WTC11 (cell line): ENCODE measurements at regions not wholly inside any gene's neighbourhood (a gene's known extent, or its start where the extent isn't known, plus 50 kb on each side); places are given as distances from the start of the nearest gene placed in this dataset.
A peak's percentile ranks its signal among the peaks of the same experiment; 100 is the strongest.

Experiments
- ATAC-seq: fragments of 200-7000 bp; cut with Tn5 transposase; 2 replicates; pipeline ENCODE4 v1.10.0; 2021; ENCODE audit warnings: mild to moderate bottlenecking, moderate library complexity
- CTCF ChIA-PET: fragments of 300-600 bp; sonication (Branson Sonifier 250); formaldehyde crosslinking; loops from one replicate; lab custom pipeline; 2021; ENCODE audit warnings: antibody characterized with exemption; lab: Charles Lee
- POLR2A ChIA-PET: fragments of 350-600 bp; sonication (Branson Sonifier 250); formaldehyde crosslinking; loops from one replicate; lab custom pipeline; 2021; ENCODE audit warnings: antibody characterized with exemption; lab: Charles Lee
- DNase-seq: peaks from one replicate; pipeline ENCODE4 v3.0.0; 2021; ENCODE audit warnings: low spot score
- H3K27ac Mint-ChIP-seq: 2 replicates; pipeline ENCODE4 v1.8.0; 2021; ENCODE audit warnings: mixed read lengths
- H3K27me3 Mint-ChIP-seq: 2 replicates; pipeline ENCODE4 v1.8.0; 2021; ENCODE audit warnings: low read depth, mild to moderate bottlenecking, moderate library complexity, mixed read lengths
- H3K36me3 Mint-ChIP-seq: 2 replicates; pipeline ENCODE4 v1.8.0; 2021; ENCODE audit warnings: mixed read lengths
- H3K4me1 Mint-ChIP-seq: 2 replicates; pipeline ENCODE4 v1.8.0; 2022; ENCODE audit warnings: mixed read lengths
- H3K4me3 Mint-ChIP-seq: 2 replicates; pipeline ENCODE4 v1.8.0; 2021; ENCODE audit warnings: mild to moderate bottlenecking, moderate library complexity, mixed read lengths
- H3K9me3 Mint-ChIP-seq: 2 replicates; pipeline ENCODE4 v1.8.0; 2021; ENCODE audit warnings: mixed read lengths
- CREM ChIP-seq: sonication (generic); formaldehyde crosslinking; IDR thresholded peaks from 2 replicates; pipeline ENCODE4 v1.8.1; 2022; ENCODE audit warnings: mild to moderate bottlenecking, missing genetic modification reagents, moderate library complexity
- ELF4 ChIP-seq: sonication (generic); formaldehyde crosslinking; IDR thresholded peaks from 2 replicates; pipeline ENCODE4 v1.8.1; 2022; ENCODE audit warnings: low read depth, mild to moderate bottlenecking, moderate library complexity, missing genetic modification reagents
- GRHL2 ChIP-seq: fragments of 250-450 bp; sonication (Bioruptor Pico); IDR thresholded peaks from 2 replicates; pipeline ENCODE4 v1.8.0; 2022; ENCODE audit warnings: mild to moderate bottlenecking, moderate library complexity; ENCODE audit not compliant: insufficient replicate concordance, severe bottlenecking
- GTF2I ChIP-seq: fragments of 250-450 bp; sonication (Bioruptor Pico); conservative IDR thresholded peaks from 2 replicates; pipeline ENCODE4 v1.4.0; 2021; ENCODE audit warnings: mild to moderate bottlenecking
- JUN ChIP-seq: sonication (generic); formaldehyde crosslinking; IDR thresholded peaks from 2 replicates; pipeline ENCODE4 v1.8.0; 2023; ENCODE audit warnings: mild to moderate bottlenecking, missing genetic modification reagents
- KAT7 ChIP-seq: sonication (generic); formaldehyde crosslinking; IDR thresholded peaks from 2 replicates; pipeline ENCODE4 v1.8.1; 2023; ENCODE audit warnings: missing genetic modification reagents, mild to moderate bottlenecking, borderline replicate concordance
- MYBL2 ChIP-seq: sonication (generic); formaldehyde crosslinking; IDR thresholded peaks from 2 replicates; pipeline ENCODE4 v1.8.1; 2023; ENCODE audit warnings: mild to moderate bottlenecking, moderate library complexity, missing genetic modification reagents
- NFYB ChIP-seq: sonication (generic); formaldehyde crosslinking; conservative IDR thresholded peaks from 2 replicates; pipeline ENCODE4 v1.8.0; 2022; ENCODE audit warnings: low read depth, missing genetic modification reagents
- SP1 ChIP-seq: sonication (generic); formaldehyde crosslinking; conservative IDR thresholded peaks from 2 replicates; pipeline ENCODE4 v1.8.1; 2022; ENCODE audit warnings: missing genetic modification reagents
- ZNF423 ChIP-seq: fragments of 250-450 bp; sonication (Bioruptor Pico); IDR thresholded peaks from 2 replicates; pipeline ENCODE4 v2.1.2; 2022; ENCODE audit warnings: mild to moderate bottlenecking, moderate library complexity
- TF ChIP-seq, protein P1 (sequence below): fragments of 200-600 bp; IDR thresholded peaks from 2 replicates; pipeline ENCODE4 v1.8.0; 2022; ENCODE audit warnings: antibody characterized with exemption
- TF ChIP-seq, protein P2 (sequence below): sonication (generic); formaldehyde crosslinking; IDR thresholded peaks from 2 replicates; pipeline ENCODE4 v1.8.0; 2022; ENCODE audit warnings: mild to moderate bottlenecking, missing genetic modification reagents
- TF ChIP-seq, protein P3 (sequence below): sonication (generic); formaldehyde crosslinking; IDR thresholded peaks from 2 replicates; pipeline ENCODE4 v1.8.0; 2022; ENCODE audit warnings: missing genetic modification reagents
- TF ChIP-seq, protein P4 (sequence below): sonication (generic); formaldehyde crosslinking; IDR thresholded peaks from 2 replicates; pipeline ENCODE4 v1.8.1; 2023; ENCODE audit warnings: mild to moderate bottlenecking, missing genetic modification reagents, moderate library complexity
- TF ChIP-seq, protein P5 (sequence below): sonication (generic); formaldehyde crosslinking; IDR thresholded peaks from 2 replicates; pipeline ENCODE4 v1.8.1; 2023; ENCODE audit warnings: mild to moderate bottlenecking, missing genetic modification reagents
- TF ChIP-seq, protein P6 (sequence below): sonication (generic); formaldehyde crosslinking; IDR thresholded peaks from 2 replicates; pipeline ENCODE4 v1.8.1; 2022; ENCODE audit warnings: mild to moderate bottlenecking, moderate library complexity, missing genetic modification reagents
- TF ChIP-seq, protein P7 (sequence below): sonication (generic); formaldehyde crosslinking; IDR thresholded peaks from 2 replicates; pipeline ENCODE4 v1.8.1; 2022; ENCODE audit warnings: low read depth, mild to moderate bottlenecking, moderate library complexity, missing genetic modification reagents, borderline replicate concordance
- TF ChIP-seq, protein P8 (sequence below): fragments of 250-450 bp; sonication (Bioruptor Pico); IDR thresholded peaks from 2 replicates; pipeline ENCODE4 v1.9.0; 2021; ENCODE audit warnings: mild to moderate bottlenecking

DNA sequence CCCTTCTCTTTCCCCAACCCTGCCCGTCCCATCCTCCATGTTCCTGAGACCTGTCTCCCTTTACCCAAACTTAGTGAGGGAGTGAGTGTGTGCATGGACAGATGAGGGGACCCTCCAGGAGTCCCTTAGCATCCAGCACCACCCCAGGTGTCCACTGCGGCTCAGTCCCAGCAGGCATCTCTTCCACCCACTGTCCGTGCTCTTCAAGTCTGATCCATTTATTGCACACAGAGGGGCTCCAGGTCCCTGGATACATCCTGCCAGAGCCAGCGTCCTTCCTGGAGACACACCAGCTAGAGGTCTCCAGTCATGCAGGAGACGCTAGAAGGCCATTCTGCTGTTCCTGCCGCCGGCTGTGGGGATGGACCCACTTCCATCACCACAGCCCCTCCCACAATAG is 239.2 kb downstream of the ADGRD1 start:
- H3K4me3 Mint-ChIP-seq, result no peak overlapping the region
- peaks cover 33% of the 10 kb centered on the region for H3K9me3 Mint-ChIP-seq
- POLR2A ChIA-PET, result no interaction called here
- ATAC-seq, result no peak
- H3K36me3 Mint-ChIP-seq, result 0 out of 2 replicates have a peak, but pooled peaks cover 3% of the 10 kb centered on the region
- H3K27ac Mint-ChIP-seq, result no peak overlapping the region
- no peak for DNase-seq
- TF ChIP-seq, protein P1, sequence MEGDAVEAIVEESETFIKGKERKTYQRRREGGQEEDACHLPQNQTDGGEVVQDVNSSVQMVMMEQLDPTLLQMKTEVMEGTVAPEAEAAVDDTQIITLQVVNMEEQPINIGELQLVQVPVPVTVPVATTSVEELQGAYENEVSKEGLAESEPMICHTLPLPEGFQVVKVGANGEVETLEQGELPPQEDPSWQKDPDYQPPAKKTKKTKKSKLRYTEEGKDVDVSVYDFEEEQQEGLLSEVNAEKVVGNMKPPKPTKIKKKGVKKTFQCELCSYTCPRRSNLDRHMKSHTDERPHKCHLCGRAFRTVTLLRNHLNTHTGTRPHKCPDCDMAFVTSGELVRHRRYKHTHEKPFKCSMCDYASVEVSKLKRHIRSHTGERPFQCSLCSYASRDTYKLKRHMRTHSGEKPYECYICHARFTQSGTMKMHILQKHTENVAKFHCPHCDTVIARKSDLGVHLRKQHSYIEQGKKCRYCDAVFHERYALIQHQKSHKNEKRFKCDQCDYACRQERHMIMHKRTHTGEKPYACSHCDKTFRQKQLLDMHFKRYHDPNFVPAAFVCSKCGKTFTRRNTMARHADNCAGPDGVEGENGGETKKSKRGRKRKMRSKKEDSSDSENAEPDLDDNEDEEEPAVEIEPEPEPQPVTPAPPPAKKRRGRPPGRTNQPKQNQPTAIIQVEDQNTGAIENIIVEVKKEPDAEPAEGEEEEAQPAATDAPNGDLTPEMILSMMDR, result no peak
- TF ChIP-seq, protein P2, sequence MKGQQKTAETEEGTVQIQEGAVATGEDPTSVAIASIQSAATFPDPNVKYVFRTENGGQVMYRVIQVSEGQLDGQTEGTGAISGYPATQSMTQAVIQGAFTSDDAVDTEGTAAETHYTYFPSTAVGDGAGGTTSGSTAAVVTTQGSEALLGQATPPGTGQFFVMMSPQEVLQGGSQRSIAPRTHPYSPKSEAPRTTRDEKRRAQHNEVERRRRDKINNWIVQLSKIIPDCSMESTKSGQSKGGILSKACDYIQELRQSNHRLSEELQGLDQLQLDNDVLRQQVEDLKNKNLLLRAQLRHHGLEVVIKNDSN (CRISPR knock-in tag), result no peak
- TF ChIP-seq, protein P3, sequence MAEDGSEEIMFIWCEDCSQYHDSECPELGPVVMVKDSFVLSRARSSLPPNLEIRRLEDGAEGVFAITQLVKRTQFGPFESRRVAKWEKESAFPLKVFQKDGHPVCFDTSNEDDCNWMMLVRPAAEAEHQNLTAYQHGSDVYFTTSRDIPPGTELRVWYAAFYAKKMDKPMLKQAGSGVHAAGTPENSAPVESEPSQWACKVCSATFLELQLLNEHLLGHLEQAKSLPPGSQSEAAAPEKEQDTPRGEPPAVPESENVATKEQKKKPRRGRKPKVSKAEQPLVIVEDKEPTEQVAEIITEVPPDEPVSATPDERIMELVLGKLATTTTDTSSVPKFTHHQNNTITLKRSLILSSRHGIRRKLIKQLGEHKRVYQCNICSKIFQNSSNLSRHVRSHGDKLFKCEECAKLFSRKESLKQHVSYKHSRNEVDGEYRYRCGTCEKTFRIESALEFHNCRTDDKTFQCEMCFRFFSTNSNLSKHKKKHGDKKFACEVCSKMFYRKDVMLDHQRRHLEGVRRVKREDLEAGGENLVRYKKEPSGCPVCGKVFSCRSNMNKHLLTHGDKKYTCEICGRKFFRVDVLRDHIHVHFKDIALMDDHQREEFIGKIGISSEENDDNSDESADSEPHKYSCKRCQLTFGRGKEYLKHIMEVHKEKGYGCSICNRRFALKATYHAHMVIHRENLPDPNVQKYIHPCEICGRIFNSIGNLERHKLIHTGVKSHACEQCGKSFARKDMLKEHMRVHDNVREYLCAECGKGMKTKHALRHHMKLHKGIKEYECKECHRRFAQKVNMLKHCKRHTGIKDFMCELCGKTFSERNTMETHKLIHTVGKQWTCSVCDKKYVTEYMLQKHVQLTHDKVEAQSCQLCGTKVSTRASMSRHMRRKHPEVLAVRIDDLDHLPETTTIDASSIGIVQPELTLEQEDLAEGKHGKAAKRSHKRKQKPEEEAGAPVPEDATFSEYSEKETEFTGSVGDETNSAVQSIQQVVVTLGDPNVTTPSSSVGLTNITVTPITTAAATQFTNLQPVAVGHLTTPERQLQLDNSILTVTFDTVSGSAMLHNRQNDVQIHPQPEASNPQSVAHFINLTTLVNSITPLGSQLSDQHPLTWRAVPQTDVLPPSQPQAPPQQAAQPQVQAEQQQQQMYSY (CRISPR knock-in tag), result no peak
- TF ChIP-seq, all 79 proteins: peak for 0
- Mint-ChIP-seq H3K27me3 (peaks cover 14% of the 10 kb centered on the region), H3K4me1 (no peaks in the 10 kb centered on the region)
- CTCF ChIA-PET, result no interaction called here

DNA sequence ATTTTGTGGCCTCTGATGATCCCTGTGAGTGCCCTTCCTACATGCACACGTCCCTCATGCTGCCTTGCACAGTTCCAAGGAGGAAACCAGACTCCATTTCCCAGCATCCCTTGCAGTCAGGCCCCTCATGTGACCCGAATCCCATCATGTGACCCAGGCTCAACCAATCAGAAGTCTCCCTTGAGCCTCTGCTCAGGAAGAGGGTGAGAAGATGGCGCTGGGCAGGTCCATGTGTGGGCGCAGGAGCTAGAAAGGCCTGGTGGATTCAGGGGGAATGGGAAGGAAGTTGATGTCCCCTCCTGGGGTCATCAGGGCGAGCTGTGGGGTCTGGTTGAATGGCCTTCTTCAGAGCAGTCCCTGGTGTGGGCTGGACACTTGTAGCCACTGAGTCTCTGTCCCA is 240.5 kb downstream of the ADGRD1 start:
- no peak for ATAC-seq
- H3K4me1 Mint-ChIP-seq, result no peaks in the 10 kb centered on the region
- no peak overlapping the region for H3K4me3 Mint-ChIP-seq
- CTCF ChIA-PET, result no interaction called here
- H3K27me3 Mint-ChIP-seq, result peaks cover 10% of the 10 kb centered on the region
- TF ChIP-seq MYBL2 (CRISPR knock-in tag) (no peak), CREM (CRISPR knock-in tag) (no peak), GTF2I (CRISPR knock-in tag) (no peak)
- TF ChIP-seq, protein P2 (CRISPR knock-in tag), result peak; percentile 92
- TF ChIP-seq, protein P4, sequence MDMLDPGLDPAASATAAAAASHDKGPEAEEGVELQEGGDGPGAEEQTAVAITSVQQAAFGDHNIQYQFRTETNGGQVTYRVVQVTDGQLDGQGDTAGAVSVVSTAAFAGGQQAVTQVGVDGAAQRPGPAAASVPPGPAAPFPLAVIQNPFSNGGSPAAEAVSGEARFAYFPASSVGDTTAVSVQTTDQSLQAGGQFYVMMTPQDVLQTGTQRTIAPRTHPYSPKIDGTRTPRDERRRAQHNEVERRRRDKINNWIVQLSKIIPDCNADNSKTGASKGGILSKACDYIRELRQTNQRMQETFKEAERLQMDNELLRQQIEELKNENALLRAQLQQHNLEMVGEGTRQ (CRISPR knock-in tag), result peak; percentile 92
- TF ChIP-seq, protein P5, sequence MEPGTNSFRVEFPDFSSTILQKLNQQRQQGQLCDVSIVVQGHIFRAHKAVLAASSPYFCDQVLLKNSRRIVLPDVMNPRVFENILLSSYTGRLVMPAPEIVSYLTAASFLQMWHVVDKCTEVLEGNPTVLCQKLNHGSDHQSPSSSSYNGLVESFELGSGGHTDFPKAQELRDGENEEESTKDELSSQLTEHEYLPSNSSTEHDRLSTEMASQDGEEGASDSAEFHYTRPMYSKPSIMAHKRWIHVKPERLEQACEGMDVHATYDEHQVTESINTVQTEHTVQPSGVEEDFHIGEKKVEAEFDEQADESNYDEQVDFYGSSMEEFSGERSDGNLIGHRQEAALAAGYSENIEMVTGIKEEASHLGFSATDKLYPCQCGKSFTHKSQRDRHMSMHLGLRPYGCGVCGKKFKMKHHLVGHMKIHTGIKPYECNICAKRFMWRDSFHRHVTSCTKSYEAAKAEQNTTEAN (CRISPR knock-in tag), result no peak
- TF ChIP-seq, protein P6, sequence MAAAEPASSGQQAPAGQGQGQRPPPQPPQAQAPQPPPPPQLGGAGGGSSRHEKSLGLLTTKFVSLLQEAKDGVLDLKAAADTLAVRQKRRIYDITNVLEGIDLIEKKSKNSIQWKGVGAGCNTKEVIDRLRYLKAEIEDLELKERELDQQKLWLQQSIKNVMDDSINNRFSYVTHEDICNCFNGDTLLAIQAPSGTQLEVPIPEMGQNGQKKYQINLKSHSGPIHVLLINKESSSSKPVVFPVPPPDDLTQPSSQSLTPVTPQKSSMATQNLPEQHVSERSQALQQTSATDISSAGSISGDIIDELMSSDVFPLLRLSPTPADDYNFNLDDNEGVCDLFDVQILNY (CRISPR knock-in tag), result no peak
- H3K27ac Mint-ChIP-seq, result no peak overlapping the region
- peaks cover 30% of the 10 kb centered on the region for H3K9me3 Mint-ChIP-seq
- H3K36me3 Mint-ChIP-seq, result 0 out of 2 replicates have a peak, but pooled peaks cover 3% of the 10 kb centered on the region
- DNase-seq, result no peak
- POLR2A ChIA-PET, result no interaction called here

DNA sequence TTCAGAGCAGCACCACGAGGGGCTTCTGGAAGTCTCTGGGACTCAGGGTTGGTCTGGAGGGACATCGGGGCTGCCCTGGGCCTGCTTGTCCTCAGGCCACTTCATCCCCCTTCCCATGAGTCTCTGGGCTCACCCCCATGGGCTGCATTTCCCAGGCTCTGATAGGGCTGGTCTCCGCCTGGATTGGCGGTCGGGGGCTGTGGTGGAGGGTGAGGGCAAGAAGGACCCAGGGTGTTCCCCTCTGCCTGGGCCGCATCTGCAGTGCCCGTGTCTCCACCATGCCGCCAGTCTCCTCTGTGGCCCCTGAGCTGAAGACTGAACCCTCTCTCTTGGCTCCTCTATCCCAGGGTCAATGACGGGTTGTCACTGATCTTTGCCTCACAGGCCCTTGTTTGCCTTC is 242.1 kb downstream of the ADGRD1 start:
- H3K27ac Mint-ChIP-seq, result no peak overlapping the region
- POLR2A ChIA-PET, result no interaction called here
- TF ChIP-seq SP1 (CRISPR knock-in tag), result no peak
- TF ChIP-seq NFYB (CRISPR knock-in tag), result no peak
- TF ChIP-seq, protein P7, sequence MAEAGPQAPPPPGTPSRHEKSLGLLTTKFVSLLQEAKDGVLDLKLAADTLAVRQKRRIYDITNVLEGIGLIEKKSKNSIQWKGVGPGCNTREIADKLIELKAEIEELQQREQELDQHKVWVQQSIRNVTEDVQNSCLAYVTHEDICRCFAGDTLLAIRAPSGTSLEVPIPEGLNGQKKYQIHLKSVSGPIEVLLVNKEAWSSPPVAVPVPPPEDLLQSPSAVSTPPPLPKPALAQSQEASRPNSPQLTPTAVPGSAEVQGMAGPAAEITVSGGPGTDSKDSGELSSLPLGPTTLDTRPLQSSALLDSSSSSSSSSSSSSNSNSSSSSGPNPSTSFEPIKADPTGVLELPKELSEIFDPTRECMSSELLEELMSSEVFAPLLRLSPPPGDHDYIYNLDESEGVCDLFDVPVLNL (CRISPR knock-in tag), result no peak
- no peak for TF ChIP-seq ZNF423 (CRISPR knock-in tag)
- TF ChIP-seq JUN, result no peak
- no peak for TF ChIP-seq GRHL2 (CRISPR knock-in tag)
- TF ChIP-seq, protein P8, sequence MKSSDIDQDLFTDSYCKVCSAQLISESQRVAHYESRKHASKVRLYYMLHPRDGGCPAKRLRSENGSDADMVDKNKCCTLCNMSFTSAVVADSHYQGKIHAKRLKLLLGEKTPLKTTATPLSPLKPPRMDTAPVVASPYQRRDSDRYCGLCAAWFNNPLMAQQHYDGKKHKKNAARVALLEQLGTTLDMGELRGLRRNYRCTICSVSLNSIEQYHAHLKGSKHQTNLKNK, result no peak
- no peak for TF ChIP-seq ELF4 (CRISPR knock-in tag)
- no peak for TF ChIP-seq KAT7

More for the DNA sequence above, 242.1 kb downstream of the ADGRD1 start:
- H3K9me3 Mint-ChIP-seq, result peaks cover 36% of the 10 kb centered on the region
- DNase-seq (no peak), ATAC-seq (no peak)
- CTCF ChIA-PET, result no interaction called here
- H3K4me1 Mint-ChIP-seq, result no peaks in the 10 kb centered on the region
- H3K27me3 Mint-ChIP-seq, result peaks cover 9% of the 10 kb centered on the region
- 0 out of 2 replicates have a peak, but pooled peaks cover 3% of the 10 kb centered on the region for H3K36me3 Mint-ChIP-seq
- H3K4me3 Mint-ChIP-seq, result no peak overlapping the region
